Subcutaneous abdominal adipose tissue (tissue), 5 donors: ENCODE measurements at regions not wholly inside any gene's neighbourhood (a gene's known extent, or its start where the extent isn't known, plus 50 kb on each side); places are given as distances from the start of the nearest gene placed in this dataset.

ENCODE experiments used
- H3K27ac ChIP-seq: one replicate; pipeline ENCODE4 v1.7.0; 2013; ENCODE audit warnings: low read depth, mild to moderate bottlenecking, inconsistent platforms, low read length, moderate library complexity
- H3K27me3 ChIP-seq, 5 donors: one replicate each; pipeline ENCODE4 v1.7.0; 2013; ENCODE audit warnings: low read length in 5 of 5, inconsistent platforms in 1 of 5; ENCODE audit not compliant: control insufficient read depth in 5 of 5, insufficient read depth in 4 of 5
- H3K36me3 ChIP-seq, 5 donors: one replicate each; pipeline ENCODE4 v1.7.0; 2013; ENCODE audit warnings: low read length in 5 of 5; ENCODE audit not compliant: control insufficient read depth in 5 of 5, insufficient read depth in 5 of 5
- H3K4me1 ChIP-seq, 5 donors: one replicate each; pipeline ENCODE4 v1.7.0; 2013; ENCODE audit warnings: low read length in 5 of 5, mild to moderate bottlenecking in 3 of 5, moderate library complexity in 1 of 5; ENCODE audit not compliant: control insufficient read depth in 5 of 5, insufficient read depth in 5 of 5
- H3K4me3 ChIP-seq, 5 donors: one replicate each; pipeline ENCODE4 v1.7.0; 2013; ENCODE audit warnings: low read length in 5 of 5, low read depth in 1 of 5
- H3K9ac ChIP-seq, 5 donors: one replicate each; pipeline ENCODE4 v1.7.0; 2013; ENCODE audit warnings: low read length in 5 of 5, mild to moderate bottlenecking in 4 of 5, moderate library complexity in 3 of 5
- H3K9me3 ChIP-seq, 5 donors: one replicate each; pipeline ENCODE4 v1.7.0; 2013; ENCODE audit warnings: low read length in 5 of 5; ENCODE audit not compliant: control insufficient read depth in 5 of 5
- donor health status: healthy.
- donor health status: healthy.
- donor health status: healthy.
- donor health status: healthy.
- donor health status: healthy.

- Histone ChIP-seq H3K4me1 (peaks cover 0 to 6% (median 0%) of the 10 kb centered on the region in 5 donors), H3K36me3 (no peaks in the 10 kb centered on the region), H3K9ac (no peak overlapping the region), H3K27me3 (no peaks in the 10 kb centered on the region), H3K4me3 (no peak overlapping the region), H3K27ac (no peak overlapping the region), H3K9me3 (peaks cover 0 to 3% (median 0%) of the 10 kb centered on the region in 5 donors)
Measured at GRCh38 chr10:57786850-57787750, 480.6 kb downstream of the IPMK start.

GRCh38 chr10:57786331-57786730, 481.4 kb downstream of the IPMK start:
- peaks cover 0 to 3% (median 0%) of the 10 kb centered on the region in 5 donors for H3K9me3 ChIP-seq
- no peak overlapping the region for H3K4me3 ChIP-seq

GRCh38 chr10:57785546-57785945, 482.1 kb downstream of the IPMK start:
- Histone ChIP-seq H3K36me3 (no peaks in the 10 kb centered on the region), H3K9ac (peak overlapping the region in 1 of 5 donors; percentile 12), H3K9me3 (peaks cover 0 to 3% (median 0%) of the 10 kb centered on the region in 5 donors), H3K4me1 (peaks cover 0 to 6% (median 0%) of the 10 kb centered on the region in 5 donors), H3K4me3 (no peak overlapping the region), H3K27me3 (no peaks in the 10 kb centered on the region), H3K27ac (no peak overlapping the region)

More at GRCh38 chr10:57786331-57786730, 481.4 kb downstream of the IPMK start:
- Histone ChIP-seq H3K9ac (no peak overlapping the region), H3K36me3 (no peaks in the 10 kb centered on the region), H3K4me1 (peaks cover 0 to 6% (median 0%) of the 10 kb centered on the region in 5 donors), H3K27ac (no peak overlapping the region), H3K27me3 (no peaks in the 10 kb centered on the region)

GRCh38 chr10:57785068-57785467, 482.6 kb downstream of the IPMK start:
- Histone ChIP-seq H3K27me3 (no peaks in the 10 kb centered on the region), H3K4me1 (peaks cover 0 to 6% (median 0%) of the 10 kb centered on the region in 5 donors), H3K9me3 (peaks cover 0 to 3% (median 0%) of the 10 kb centered on the region in 5 donors), H3K9ac (peak overlapping the region in 1 of 5 donors; percentile 12), H3K36me3 (no peaks in the 10 kb centered on the region), H3K27ac (no peak overlapping the region), H3K4me3 (no peak overlapping the region)

- Histone ChIP-seq H3K4me1 (no peaks in the 10 kb centered on the region), H3K36me3 (no peaks in the 10 kb centered on the region), H3K27me3 (no peaks in the 10 kb centered on the region), H3K4me3 (no peak overlapping the region), H3K9ac (no peak overlapping the region), H3K9me3 (peaks cover 0 to 7% (median 0%) of the 10 kb centered on the region in 5 donors), H3K27ac (no peak overlapping the region)
Measured at GRCh38 chr10:57776688-57777432, 490.8 kb downstream of the IPMK start.

- Histone ChIP-seq H3K9ac (no peak overlapping the region), H3K27me3 (no peaks in the 10 kb centered on the region), H3K36me3 (no peaks in the 10 kb centered on the region), H3K4me1 (no peaks in the 10 kb centered on the region), H3K9me3 (peaks cover 0 to 7% (median 0%) of the 10 kb centered on the region in 5 donors), H3K27ac (no peak overlapping the region), H3K4me3 (no peak overlapping the region)
Measured at GRCh38 chr10:57775250-57775649, 492.4 kb downstream of the IPMK start.

- Histone ChIP-seq H3K9me3 (peaks cover 0 to 13% (median 5%) of the 10 kb centered on the region in 5 donors), H3K4me3 (no peak overlapping the region), H3K36me3 (no peaks in the 10 kb centered on the region), H3K27me3 (no peaks in the 10 kb centered on the region), H3K27ac (no peak overlapping the region), H3K4me1 (peaks cover 0 to 7% (median 0%) of the 10 kb centered on the region in 5 donors), H3K9ac (no peak overlapping the region)
Measured at GRCh38 chr10:57769298-57769697, 498.4 kb downstream of the IPMK start.

- no peaks in the 10 kb centered on the region for H3K27me3 ChIP-seq
- H3K27ac ChIP-seq, result no peak overlapping the region
- peaks cover 0 to 11% (median 0%) of the 10 kb centered on the region in 5 donors for H3K4me1 ChIP-seq
- H3K9me3 ChIP-seq, result no peaks in the 10 kb centered on the region
- no peaks in the 10 kb centered on the region for H3K36me3 ChIP-seq
- no peak overlapping the region for H3K4me3 ChIP-seq
- H3K9ac ChIP-seq, result no peak overlapping the region
Measured at GRCh38 chr10:57759777-57760176, 507.9 kb downstream of the IPMK start.

GRCh38 chr10:57754803-57755202, 512.9 kb downstream of the IPMK start:
- H3K9me3 ChIP-seq, result no peaks in the 10 kb centered on the region
- no peak overlapping the region for H3K9ac ChIP-seq
- H3K4me1 ChIP-seq, result no peaks in the 10 kb centered on the region
- H3K36me3 ChIP-seq, result no peaks in the 10 kb centered on the region
- no peaks in the 10 kb centered on the region for H3K27me3 ChIP-seq
- H3K27ac ChIP-seq, result no peak overlapping the region
- no peak overlapping the region for H3K4me3 ChIP-seq

- Histone ChIP-seq H3K27me3 (no peaks in the 10 kb centered on the region), H3K9ac (no peak overlapping the region), H3K36me3 (no peaks in the 10 kb centered on the region), H3K9me3 (peaks cover 0 to 3% (median 0%) of the 10 kb centered on the region in 5 donors), H3K4me3 (no peak overlapping the region), H3K4me1 (no peaks in the 10 kb centered on the region), H3K27ac (no peak overlapping the region)
Measured at GRCh38 chr10:57743711-57744110, 524.0 kb downstream of the IPMK start.
